NCI-H748 (cell line): ENCODE measurements at regions not wholly inside any gene's neighbourhood (a gene's known extent, or its start where the extent isn't known, plus 50 kb on each side); places are given as distances from the start of the nearest gene placed in this dataset.
"Not testable (repeated sequence)": the region's sequence is repeated elsewhere in the genome, so short reads cannot be mapped to it uniquely, and the experiment has no call there.

Experiments
- DNase-seq: peaks from one replicate; lab custom pipeline; 2025; ENCODE audit not compliant: unreplicated experiment; lab: John Stamatoyannopoulos, UW

- no peak for DNase-seq
Measured at GRCh38 chr9:31854187-31854586, 530.3 kb upstream of the ACO1 start.

GRCh38 chr9:31868830-31869229, 515.6 kb upstream of the ACO1 start:
- DNase-seq = no peak

- DNase-seq = no peak
Measured at GRCh38 chr9:31870276-31870675, 514.2 kb upstream of the ACO1 start.

DNA sequence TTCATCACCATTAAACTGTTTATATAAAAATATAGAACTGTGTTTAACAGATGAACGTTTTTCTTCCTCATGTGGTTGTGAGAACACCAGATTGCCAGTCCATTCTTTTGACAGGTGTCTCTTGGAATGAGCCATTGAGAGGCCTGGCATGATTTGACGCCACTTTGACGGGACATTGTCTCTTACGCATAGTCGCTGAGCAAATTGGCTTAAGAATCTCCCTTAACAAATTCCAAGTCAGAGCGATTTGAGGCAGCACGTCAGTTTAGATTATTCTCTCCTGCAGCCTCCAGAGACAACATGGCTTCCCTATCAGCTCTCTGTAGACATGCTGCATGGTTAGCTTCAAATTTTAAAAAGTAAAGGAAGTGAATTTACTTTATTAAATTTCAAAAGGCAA, 510.7 kb upstream of the ACO1 start:
- DNase-seq = no peak

DNA sequence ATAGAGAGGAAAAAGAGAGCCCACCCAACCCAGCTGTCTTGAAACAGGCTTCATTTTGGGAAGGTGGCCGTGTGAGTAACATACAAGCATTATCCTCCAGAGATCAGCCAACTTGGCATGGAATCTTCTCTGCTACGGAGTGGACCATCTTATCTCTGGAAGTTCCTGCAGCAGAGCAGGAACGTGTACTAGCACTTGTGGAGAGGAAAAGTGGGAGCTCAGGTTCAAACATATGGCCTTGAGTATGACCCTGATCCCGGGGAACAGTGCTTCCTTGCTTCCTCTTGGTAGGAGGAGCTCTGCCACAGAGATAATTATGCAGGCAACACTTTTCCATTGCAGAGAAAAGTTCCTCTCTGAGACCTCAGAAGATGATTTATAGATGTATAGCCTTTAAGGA, 490.4 kb upstream of the ACO1 start:
- DNase-seq = no peak

GRCh38 chr9:31908158-31908890, 476.1 kb upstream of the ACO1 start:
- DNase-seq = peak; percentile 36

DNA sequence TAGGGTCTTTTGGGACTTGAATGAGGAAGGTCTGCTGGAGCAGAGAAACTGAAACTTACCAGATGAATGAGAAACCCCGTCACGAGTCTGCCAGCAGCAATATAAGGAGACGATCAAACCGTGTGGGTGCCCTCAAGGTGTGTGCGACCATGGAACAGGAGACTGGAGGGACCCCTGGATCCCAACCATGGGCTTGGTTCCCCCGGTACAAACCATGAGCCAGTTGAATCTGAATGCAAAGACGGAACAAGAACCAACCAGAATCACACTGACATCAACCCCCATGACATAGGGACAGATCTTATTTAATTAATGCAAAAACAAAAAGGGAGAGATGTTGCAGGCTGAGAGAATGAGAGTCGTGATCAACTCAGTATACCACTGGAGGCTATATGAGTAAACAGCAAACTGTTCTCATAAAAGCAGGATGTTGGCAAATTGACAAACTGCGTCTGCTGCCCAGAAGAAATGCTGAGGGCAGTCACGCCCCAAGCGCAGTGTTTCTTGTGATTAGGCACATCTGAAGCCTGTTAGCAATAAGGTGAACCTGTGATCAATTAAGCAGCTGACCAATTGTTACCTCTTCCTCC, 475.5 kb upstream of the ACO1 start:
- peak; percentile 36 for DNase-seq

- peak; percentile 76 for DNase-seq
Measured at GRCh38 chr9:31912636-31913035, 471.8 kb upstream of the ACO1 start.

- peak; percentile 48 for DNase-seq
Measured at GRCh38 chr9:31916591-31917241, 467.7 kb upstream of the ACO1 start.

DNA sequence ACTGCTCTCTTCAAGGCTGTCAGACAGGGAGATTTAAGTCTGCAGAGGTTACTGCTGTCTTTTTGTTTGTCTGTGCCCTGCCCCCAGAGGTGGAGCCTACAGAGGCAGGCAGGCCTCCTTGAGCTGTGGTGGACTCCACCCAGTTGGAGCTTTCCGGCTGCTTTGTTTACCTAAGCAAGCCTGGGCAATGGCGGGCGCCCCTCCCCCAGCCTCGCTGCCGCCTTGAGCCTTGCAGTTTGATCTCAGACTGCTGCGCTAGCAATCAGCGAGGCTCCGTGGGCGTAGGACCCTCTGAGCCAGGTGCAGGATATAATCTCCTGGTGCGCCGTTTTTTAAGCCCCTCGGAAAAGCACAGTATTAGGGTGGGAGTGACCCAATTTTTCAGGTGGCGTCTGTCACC, 446.7 kb upstream of the ACO1 start:
- DNase-seq = not testable (repeated sequence)

- DNase-seq = no peak
Measured at GRCh38 chr9:31950756-31951155, 433.7 kb upstream of the ACO1 start.

DNA sequence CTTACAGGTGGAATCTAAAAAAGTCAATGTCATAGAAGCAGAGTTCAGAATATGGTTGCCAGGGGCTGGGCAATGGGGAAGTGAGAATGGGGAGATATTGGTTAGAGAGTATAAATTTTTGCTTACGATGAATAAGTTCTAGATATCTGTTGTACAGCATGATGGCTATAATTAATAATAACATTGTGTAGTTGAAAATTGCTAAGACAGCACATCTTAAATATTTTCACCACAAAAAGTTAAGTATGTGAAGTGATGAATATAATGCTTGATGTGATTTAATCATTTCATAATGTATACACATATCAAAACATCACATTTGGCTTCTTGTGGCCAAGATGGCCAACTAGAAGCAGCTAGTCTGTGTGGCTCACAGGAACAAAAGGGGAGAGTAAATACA, 425.9 kb upstream of the ACO1 start:
- DNase-seq = no peak

DNA sequence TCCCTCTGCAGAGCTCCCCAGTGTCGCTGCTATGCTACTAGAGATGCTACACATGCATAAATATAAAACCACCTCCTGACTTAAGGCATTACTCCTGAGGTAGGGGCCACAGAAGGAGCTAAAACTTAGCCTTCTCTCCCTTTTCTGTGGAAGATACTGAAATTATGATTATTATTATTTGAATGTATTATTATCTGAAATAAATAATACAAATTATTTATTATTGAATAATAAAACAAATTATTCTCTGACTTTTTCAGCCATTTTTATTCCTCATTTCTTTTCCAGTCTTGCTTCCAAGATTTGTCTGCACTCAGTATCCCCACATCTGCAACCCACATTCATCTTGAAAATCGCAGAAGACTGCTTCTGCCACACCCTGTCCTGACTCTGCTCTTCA, 414.9 kb upstream of the ACO1 start:
- no peak for DNase-seq

GRCh38 chr9:31983895-31984294, 400.5 kb upstream of the ACO1 start:
- peak; percentile 97 for DNase-seq

DNA sequence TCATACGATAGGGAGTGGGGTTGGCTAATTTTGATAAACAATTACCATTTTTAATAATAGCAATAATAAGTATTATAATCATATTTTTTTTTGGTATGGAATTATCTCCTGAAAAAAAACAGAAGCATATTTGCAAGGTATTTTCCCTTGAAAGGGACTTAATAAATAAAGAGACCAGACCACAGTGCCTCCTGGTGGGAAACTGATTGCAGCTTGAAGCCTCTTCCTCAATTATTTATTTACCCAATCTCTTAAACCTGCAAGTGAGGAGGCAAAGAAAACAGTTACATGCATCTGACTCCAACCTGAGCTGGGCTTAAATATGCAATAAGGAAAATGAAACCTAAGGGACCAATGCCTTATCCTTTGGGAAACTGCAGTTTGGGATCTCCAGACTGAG, 388.1 kb upstream of the ACO1 start:
- DNase-seq = peak; percentile 33

- DNase-seq = no peak
Measured at GRCh38 chr9:32004431-32005076, 379.9 kb upstream of the ACO1 start.

DNA sequence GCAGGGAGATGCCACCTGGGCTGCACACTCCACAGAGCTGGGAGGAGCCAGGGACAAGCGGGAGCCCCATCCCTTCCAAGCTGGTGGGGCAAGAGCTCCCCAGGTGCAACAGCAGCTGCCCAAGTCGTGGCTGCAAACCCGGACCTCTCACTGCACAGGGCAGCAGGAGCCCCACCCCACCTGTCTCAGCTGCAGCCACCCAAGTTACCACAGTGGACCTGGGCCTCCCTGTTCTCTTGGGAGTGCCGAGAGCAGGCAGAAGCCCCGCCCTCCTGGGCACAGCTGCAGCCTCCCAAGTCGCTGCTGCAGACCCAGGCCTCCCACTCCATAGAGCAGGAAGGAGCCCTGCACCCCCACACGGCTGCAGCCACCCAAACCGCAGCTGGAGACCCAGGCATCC, 374.1 kb upstream of the ACO1 start:
- DNase-seq = no peak

- no peak for DNase-seq
Measured at GRCh38 chr9:32011049-32011448, 373.4 kb upstream of the ACO1 start.

DNA sequence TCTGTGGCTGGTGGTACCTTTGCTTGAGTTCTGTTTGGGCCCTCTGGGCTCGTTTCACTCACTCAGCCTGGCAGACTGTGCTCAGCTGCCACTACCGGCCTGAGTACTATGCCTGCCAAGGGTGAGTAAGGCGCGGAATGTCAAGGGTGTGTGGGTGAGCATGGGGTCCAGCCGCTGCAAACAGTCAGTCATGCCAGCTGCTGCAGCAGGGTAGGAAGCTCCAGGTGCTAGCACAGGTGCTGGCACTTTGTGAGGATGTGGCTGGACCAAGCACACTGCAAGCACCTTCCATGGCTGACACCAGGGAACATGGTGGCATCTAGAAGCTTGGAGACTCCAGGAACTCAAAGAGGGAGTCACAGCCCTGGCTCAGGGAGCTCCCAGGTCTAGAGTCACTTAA, 368.6 kb upstream of the ACO1 start:
- no peak for DNase-seq

DNA sequence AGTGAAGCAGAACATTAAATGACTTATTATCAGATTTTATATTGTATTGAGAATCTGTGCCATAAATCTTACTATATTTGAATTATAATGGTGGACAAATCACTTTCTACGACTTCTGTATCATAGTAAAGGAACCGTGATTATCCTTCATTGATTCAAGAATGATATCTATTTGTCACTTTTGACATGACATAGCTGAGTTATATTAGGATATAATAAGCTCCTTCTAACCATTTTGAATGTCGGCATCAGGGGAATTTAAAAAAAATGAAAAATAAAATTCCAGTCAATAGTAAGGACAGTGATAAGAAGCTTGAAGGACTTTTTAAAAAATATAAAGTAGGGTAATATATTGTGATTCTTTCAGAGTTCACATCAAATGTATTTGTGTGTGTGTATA, 338.9 kb upstream of the ACO1 start:
- DNase-seq = no peak

DNA sequence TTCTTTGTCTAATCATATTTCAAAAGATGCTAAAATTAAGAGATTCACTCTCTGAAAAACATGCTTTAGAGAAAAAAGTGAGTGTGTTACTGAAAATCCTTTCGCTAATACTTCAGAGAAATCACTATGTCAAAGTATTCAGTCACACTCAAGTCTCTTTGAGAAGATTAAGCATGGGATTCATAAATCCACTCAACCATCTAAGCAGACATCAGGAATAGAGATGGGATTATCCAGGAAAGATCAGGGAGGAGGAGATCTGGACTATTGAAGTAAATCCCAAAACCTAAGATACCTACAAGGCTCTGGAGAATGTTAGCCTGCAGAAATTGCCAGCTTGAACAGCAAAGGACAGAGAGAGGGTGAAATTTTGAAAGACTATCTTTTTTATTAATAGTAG, 317.2 kb upstream of the ACO1 start:
- DNase-seq = no peak
